PC-9 (cell line): ENCODE measurements at regions not wholly inside any gene's neighbourhood (a gene's known extent, or its start where the extent isn't known, plus 50 kb on each side); places are given as distances from the start of the nearest gene placed in this dataset.

Experiments used
- CTCF ChIP-seq: fragments of 200-600 bp; sonication (generic); conservative IDR thresholded peaks from 2 replicates; pipeline ENCODE4 v1.6.1; 2017; ENCODE audit warnings: mixed run types, antibody characterized with exemption, mild to moderate bottlenecking, moderate library complexity
- EZH2 ChIP-seq: fragments of 200-600 bp; sonication (generic); IDR thresholded peaks from 2 replicates; pipeline ENCODE4 v1.8.0; 2017; ENCODE audit warnings: antibody characterized with exemption, low read depth

GRCh38 chr13:55577847-55578210 is 1562.9 kb upstream of the PRR20A start:
- TF ChIP-seq CTCF, result no peak
- TF ChIP-seq EZH2, result no peak
